Tibial nerve (tissue), 3 donors: ENCODE measurements at regions not wholly inside any gene's neighbourhood (a gene's known extent, or its start where the extent isn't known, plus 50 kb on each side); places are given as distances from the start of the nearest gene placed in this dataset.

Experiments
- POLR2A ChIP-seq, 2 donors: fragments of 450-650 bp; IDR thresholded peaks; one replicate each; pipeline ENCODE4 v1.6.1; 2017; ENCODE audit warnings: antibody characterized with exemption in 2 of 2, mild to moderate bottlenecking in 2 of 2, moderate library complexity in 2 of 2
- TF ChIP-seq, protein P1 (sequence below), 5 experiments: fragments of 200-600 bp in 3 of 5; fragments of 450-650 bp in 2 of 5; sonication (generic) in 3 of 5; IDR thresholded peaks; one replicate each; pipeline ENCODE4 v1.5.1; 2016 to 2019; ENCODE audit warnings: antibody characterized with exemption in 5 of 5, mild to moderate bottlenecking in 3 of 5, moderate library complexity in 2 of 5

DNA sequence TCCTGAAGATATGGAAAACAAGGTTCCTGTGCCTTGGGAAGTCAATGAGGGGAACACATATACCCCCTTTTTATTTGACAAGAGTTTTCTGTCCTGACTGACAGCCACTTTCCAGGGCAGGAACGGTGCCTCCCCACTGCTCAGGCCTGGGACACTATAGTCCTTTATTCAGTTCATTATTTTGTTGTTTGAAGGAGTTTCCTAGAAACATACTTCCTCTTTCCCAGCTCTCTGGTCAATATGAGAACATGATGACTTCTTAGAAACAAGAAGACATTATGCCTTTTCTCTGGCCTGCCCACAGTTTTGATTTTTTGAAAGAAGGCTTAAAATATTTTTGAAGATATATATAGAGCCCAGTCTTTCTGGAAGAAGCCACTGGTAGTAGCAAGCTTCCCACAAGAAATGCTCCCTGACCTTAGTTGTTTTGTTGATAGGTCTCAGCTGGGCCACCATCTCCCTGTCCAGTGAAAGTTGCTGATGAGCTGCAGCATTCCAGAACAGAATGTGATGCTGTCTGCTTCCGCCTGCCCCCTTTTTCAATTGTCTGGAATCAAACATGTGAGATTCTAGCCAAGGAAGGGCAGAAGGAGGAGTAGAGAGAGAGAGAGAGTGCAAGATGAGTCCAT is 122.7 kb upstream of the ADRA1D start:
- no peak for TF ChIP-seq POLR2A (IDR thresholded peaks at IDR 0.05)
- TF ChIP-seq, protein P1, sequence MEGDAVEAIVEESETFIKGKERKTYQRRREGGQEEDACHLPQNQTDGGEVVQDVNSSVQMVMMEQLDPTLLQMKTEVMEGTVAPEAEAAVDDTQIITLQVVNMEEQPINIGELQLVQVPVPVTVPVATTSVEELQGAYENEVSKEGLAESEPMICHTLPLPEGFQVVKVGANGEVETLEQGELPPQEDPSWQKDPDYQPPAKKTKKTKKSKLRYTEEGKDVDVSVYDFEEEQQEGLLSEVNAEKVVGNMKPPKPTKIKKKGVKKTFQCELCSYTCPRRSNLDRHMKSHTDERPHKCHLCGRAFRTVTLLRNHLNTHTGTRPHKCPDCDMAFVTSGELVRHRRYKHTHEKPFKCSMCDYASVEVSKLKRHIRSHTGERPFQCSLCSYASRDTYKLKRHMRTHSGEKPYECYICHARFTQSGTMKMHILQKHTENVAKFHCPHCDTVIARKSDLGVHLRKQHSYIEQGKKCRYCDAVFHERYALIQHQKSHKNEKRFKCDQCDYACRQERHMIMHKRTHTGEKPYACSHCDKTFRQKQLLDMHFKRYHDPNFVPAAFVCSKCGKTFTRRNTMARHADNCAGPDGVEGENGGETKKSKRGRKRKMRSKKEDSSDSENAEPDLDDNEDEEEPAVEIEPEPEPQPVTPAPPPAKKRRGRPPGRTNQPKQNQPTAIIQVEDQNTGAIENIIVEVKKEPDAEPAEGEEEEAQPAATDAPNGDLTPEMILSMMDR (IDR thresholded peaks at IDR 0.05) = no peak
